Colonic mucosa (tissue), 4 donors: ENCODE measurements at regions not wholly inside any gene's neighbourhood (a gene's known extent, or its start where the extent isn't known, plus 50 kb on each side); places are given as distances from the start of the nearest gene placed in this dataset.

Experiments
- DNase-seq: peaks from one replicate; pipeline ENCODE4 v3.0.0-alpha.2; 2020
- H3K27ac ChIP-seq: fragments of 200-600 bp; one replicate; pipeline ENCODE4 v1.8.0; 2021
- H3K27me3 ChIP-seq: fragments of 200-600 bp; one replicate; pipeline ENCODE4 v1.8.0; 2021
- H3K36me3 ChIP-seq: fragments of 200-600 bp; one replicate; pipeline ENCODE4 v1.8.0; 2021
- H3K4me1 ChIP-seq: fragments of 200-600 bp; one replicate; pipeline ENCODE4 v1.8.0; 2021; ENCODE audit warnings: mild to moderate bottlenecking
- H3K4me3 ChIP-seq: fragments of 200-600 bp; one replicate; pipeline ENCODE4 v1.8.0; 2021
- H3K9ac ChIP-seq, 2 donors: one replicate each; pipeline ENCODE4 v1.7.0; 2013; ENCODE audit warnings: control low read depth in 2 of 2, low read depth in 2 of 2, low read length in 2 of 2
- H3K9me3 ChIP-seq: fragments of 200-600 bp; one replicate; pipeline ENCODE4 v1.8.0; 2021
- CTCF ChIP-seq: fragments of 200-600 bp; IDR thresholded peaks from one replicate; pipeline ENCODE4 v1.8.0; 2022; ENCODE audit warnings: antibody characterized with exemption, mild to moderate bottlenecking
- intact Hi-C: fragments of 100-400 bp; cut with DNase I; formaldehyde crosslinking; loops from one replicate; pipeline ENCODE4 v1.14.1; 2022
- donor health status: healthy.
- donor health status: DM: no; HTN: no; CAD: no.
- donor health status: DM: no; HTN: no; CAD: no.

DNA sequence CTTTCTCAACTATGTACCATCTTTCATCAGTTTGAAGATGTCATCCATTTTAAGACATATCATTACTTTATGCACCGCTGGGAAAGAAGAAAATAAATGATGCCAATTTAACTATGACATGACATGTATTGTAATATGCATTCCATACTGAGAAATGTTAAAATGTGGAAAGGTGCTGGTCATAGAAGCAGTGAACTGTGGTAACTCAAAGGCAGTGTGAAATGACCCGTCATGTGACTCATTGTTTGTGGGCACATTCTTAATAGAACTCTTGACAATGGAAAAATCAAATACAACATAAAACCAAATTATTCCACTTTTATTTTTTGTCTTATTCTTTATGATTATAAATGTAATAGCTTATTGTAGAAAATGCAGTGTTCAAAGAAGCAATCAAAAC, 455.0 kb upstream of the ST6GAL2 start:
- TF ChIP-seq CTCF = no peak
- intact Hi-C loops = no loop called here
- no peaks in the 10 kb centered on the region for H3K9me3 ChIP-seq

DNA sequence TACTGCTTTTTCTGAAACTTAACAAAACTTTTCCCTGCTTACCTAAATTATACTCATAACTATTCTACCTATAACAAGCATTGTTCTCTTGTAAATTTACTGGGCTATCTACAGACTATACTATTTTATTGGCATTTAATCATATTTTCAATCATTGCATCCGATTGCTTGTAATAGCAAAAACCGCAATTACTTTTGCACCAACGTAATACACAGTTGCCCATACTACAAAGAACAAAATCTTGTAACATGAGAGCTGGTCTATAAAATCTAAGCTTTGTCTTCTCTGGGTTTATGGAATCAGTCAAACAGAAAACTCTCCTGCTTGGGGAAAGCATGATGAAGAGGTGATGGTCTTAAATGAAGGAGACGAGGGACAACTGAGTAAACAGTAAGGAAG, 463.4 kb upstream of the ST6GAL2 start:
- H3K36me3 ChIP-seq = no peaks in the 10 kb centered on the region
- H3K4me1 ChIP-seq = no peaks in the 10 kb centered on the region
- no peaks in the 10 kb centered on the region for H3K9me3 ChIP-seq
- no peak overlapping the region for H3K4me3 ChIP-seq
- DNase-seq = no peak
- no peaks in the 10 kb centered on the region for H3K27me3 ChIP-seq
- intact Hi-C loops = no loop called here
- H3K27ac ChIP-seq = no peak overlapping the region
- TF ChIP-seq CTCF = no peak
- no peak overlapping the region for H3K9ac ChIP-seq

More for the DNA sequence above, 455.0 kb upstream of the ST6GAL2 start:
- H3K27me3 ChIP-seq = no peaks in the 10 kb centered on the region
- H3K4me1 ChIP-seq = no peaks in the 10 kb centered on the region
- no peak overlapping the region for H3K4me3 ChIP-seq
- no peak for DNase-seq
- H3K27ac ChIP-seq = no peak overlapping the region
- no peaks in the 10 kb centered on the region for H3K36me3 ChIP-seq
- H3K9ac ChIP-seq = no peak overlapping the region

- TF ChIP-seq CTCF = no peak
Observed at GRCh38 chr2:107354175-107354574, 468.2 kb upstream of the ST6GAL2 start.

GRCh38 chr2:107358362-107358761, 468.3 kb upstream of the RGPD4 start:
- H3K27ac ChIP-seq = no peak overlapping the region

More at GRCh38 chr2:107354175-107354574, 468.2 kb upstream of the ST6GAL2 start:
- H3K36me3 ChIP-seq = no peaks in the 10 kb centered on the region
- H3K4me1 ChIP-seq = no peaks in the 10 kb centered on the region
- intact Hi-C loops = no loop called here
- no peak overlapping the region for H3K27ac ChIP-seq
- no peak overlapping the region for H3K4me3 ChIP-seq
- H3K27me3 ChIP-seq = no peaks in the 10 kb centered on the region
- DNase-seq = no peak
- H3K9me3 ChIP-seq = no peaks in the 10 kb centered on the region
- H3K9ac ChIP-seq = no peak overlapping the region

DNA sequence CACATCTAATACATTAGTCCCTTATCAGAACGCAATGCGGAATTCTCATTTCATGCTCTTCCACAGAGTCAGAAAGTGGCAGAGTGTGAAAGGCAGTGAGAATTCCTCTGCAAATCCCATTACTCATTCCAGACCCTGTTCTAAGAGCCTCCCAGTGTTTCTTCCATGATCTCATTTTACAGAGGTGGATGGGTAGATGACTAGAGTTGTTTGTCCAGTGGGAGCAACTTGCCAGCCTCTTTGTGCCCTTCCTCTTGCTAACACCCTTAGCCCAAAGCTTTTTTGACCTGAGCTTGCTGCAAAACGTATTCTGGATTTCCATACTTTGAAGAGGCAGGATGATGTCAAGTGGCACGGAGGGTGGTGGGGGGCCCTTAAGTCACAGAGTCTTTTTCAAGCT, 467.7 kb upstream of the RGPD4 start:
- H3K27ac ChIP-seq = no peak overlapping the region
- no peaks in the 10 kb centered on the region for H3K9me3 ChIP-seq
- intact Hi-C loops = no loop called here

More at GRCh38 chr2:107358362-107358761, 468.3 kb upstream of the RGPD4 start:
- H3K4me1 ChIP-seq = no peaks in the 10 kb centered on the region
- DNase-seq = no peak
- intact Hi-C loops = no loop called here
- H3K9me3 ChIP-seq = no peaks in the 10 kb centered on the region
- H3K27me3 ChIP-seq = no peaks in the 10 kb centered on the region
- TF ChIP-seq CTCF = no peak
- no peak overlapping the region for H3K4me3 ChIP-seq
- H3K36me3 ChIP-seq = no peaks in the 10 kb centered on the region
- no peak overlapping the region for H3K9ac ChIP-seq

More for the DNA sequence above, 467.7 kb upstream of the RGPD4 start:
- no peak for DNase-seq
- Histone ChIP-seq H3K4me3 (no peak overlapping the region), H3K9ac (no peak overlapping the region), H3K36me3 (no peaks in the 10 kb centered on the region), H3K4me1 (no peaks in the 10 kb centered on the region), H3K27me3 (no peaks in the 10 kb centered on the region)
- no peak for TF ChIP-seq CTCF
